ENCODE measurements at regions not wholly inside any gene's neighbourhood (a gene's known extent, or its start where the extent isn't known, plus 50 kb on each side); places are given as distances from the start of the nearest gene placed in this dataset.
"Not testable (repeated sequence)": the region's sequence is repeated elsewhere in the genome, so short reads cannot be mapped to it uniquely, and the experiment has no call there.

GRCh38 chr10:80859279-80859678 lies 321.6 kb downstream of the SH2D4B start:
- DNase-seq (ENCODE audit: low read depth, low spot score), result not testable (repeated sequence)

- no peak for DNase-seq (ENCODE audit: low read depth, low spot score)
These were observed 323.0 kb downstream of the SH2D4B start for GRCh38 chr10:80860719-80861118.

- no peak for DNase-seq (ENCODE audit: low read depth, low spot score)
These were observed 324.2 kb downstream of the SH2D4B start for GRCh38 chr10:80861882-80862281.

- DNase-seq (ENCODE audit: low read depth, low spot score), result no peak
These were observed 332.6 kb downstream of the SH2D4B start for GRCh38 chr10:80870282-80870681.

GRCh38 chr10:80871083-80871482 lies 333.4 kb downstream of the SH2D4B start:
- no peak for DNase-seq (ENCODE audit: low read depth, low spot score)

GRCh38 chr10:80878330-80878729 lies 340.6 kb downstream of the SH2D4B start:
- DNase-seq (ENCODE audit: low read depth, low spot score), result no peak

GRCh38 chr10:80890146-80890545 lies 352.4 kb downstream of the SH2D4B start:
- DNase-seq (ENCODE audit: low read depth, low spot score), result no peak

- DNase-seq (ENCODE audit: low read depth, low spot score), result no peak
These were observed 355.6 kb downstream of the SH2D4B start for GRCh38 chr10:80893256-80893655.

GRCh38 chr10:80894311-80894791 lies 356.6 kb downstream of the SH2D4B start:
- peak; percentile 91 for DNase-seq (ENCODE audit: low read depth, low spot score)

GRCh38 chr10:80894797-80895467 lies 357.2 kb downstream of the SH2D4B start:
- no peak for DNase-seq (ENCODE audit: low read depth, low spot score)

- no peak for DNase-seq (ENCODE audit: low read depth, low spot score)
These were observed 358.4 kb downstream of the SH2D4B start for GRCh38 chr10:80896076-80896475.

GRCh38 chr10:80896959-80897358 lies 359.3 kb downstream of the SH2D4B start:
- no peak for DNase-seq (ENCODE audit: low read depth, low spot score)

GRCh38 chr10:80900661-80901060 lies 363.0 kb downstream of the SH2D4B start:
- DNase-seq (ENCODE audit: low read depth, low spot score), result no peak

- no peak for DNase-seq (ENCODE audit: low read depth, low spot score)
These were observed 370.9 kb downstream of the SH2D4B start for GRCh38 chr10:80908611-80909010.

- peak; percentile 33 for DNase-seq (ENCODE audit: low read depth, low spot score)
These were observed 371.6 kb downstream of the SH2D4B start for GRCh38 chr10:80909254-80909653.

GRCh38 chr10:80917636-80918035 lies 379.9 kb downstream of the SH2D4B start:
- DNase-seq (ENCODE audit: low read depth, low spot score), result no peak

- no peak for DNase-seq (ENCODE audit: low read depth, low spot score)
These were observed 383.3 kb downstream of the SH2D4B start for GRCh38 chr10:80921032-80921431.

- DNase-seq (ENCODE audit: low read depth, low spot score), result peak; percentile 56
These were observed 386.6 kb downstream of the SH2D4B start for GRCh38 chr10:80924063-80924952.

GRCh38 chr10:80927419-80928078 lies 389.8 kb downstream of the SH2D4B start:
- DNase-seq (ENCODE audit: low read depth, low spot score), result no peak

GRCh38 chr10:80938903-80939302 lies 401.2 kb downstream of the SH2D4B start:
- DNase-seq (ENCODE audit: low read depth, low spot score), result no peak

GRCh38 chr10:80945264-80945880 lies 407.7 kb downstream of the SH2D4B start:
- peak; percentile 54 for DNase-seq (ENCODE audit: low read depth, low spot score)

- DNase-seq (ENCODE audit: low read depth, low spot score), result no peak
These were observed 408.4 kb downstream of the SH2D4B start for GRCh38 chr10:80946073-80946472.

All from iPS DF 19.7 (cell line).